D721Med (cell line): ENCODE measurements at regions not wholly inside any gene's neighbourhood (a gene's known extent, or its start where the extent isn't known, plus 50 kb on each side); places are given as distances from the start of the nearest gene placed in this dataset.
"Not testable (repeated sequence)": the region's sequence is repeated elsewhere in the genome, so short reads cannot be mapped to it uniquely, and the experiment has no call there.

Experiments
- DNase-seq: peaks from one replicate; pipeline ENCODE4 v3.0.0; 2011; ENCODE audit warnings: low spot score; ENCODE audit not compliant: insufficient read length
- FAIRE-seq: peaks from 2 replicates; lab custom pipeline; 2011; peaks lifted over from hg19 to GRCh38; lab: Jason Lieb, UNC
- TF ChIP-seq, protein P1 (sequence below): IDR thresholded peaks from 2 replicates; pipeline ENCODE4 v1.5.1; 2012; ENCODE audit warnings: mild to moderate bottlenecking, control low read depth; ENCODE audit not compliant: insufficient read depth; ENCODE audit errors: missing control alignments

GRCh38 chr2:152263911-152264310 lies 71.1 kb upstream of the FMNL2 start:
- DNase-seq (no peak), FAIRE-seq (no peak)
- TF ChIP-seq, protein P1, sequence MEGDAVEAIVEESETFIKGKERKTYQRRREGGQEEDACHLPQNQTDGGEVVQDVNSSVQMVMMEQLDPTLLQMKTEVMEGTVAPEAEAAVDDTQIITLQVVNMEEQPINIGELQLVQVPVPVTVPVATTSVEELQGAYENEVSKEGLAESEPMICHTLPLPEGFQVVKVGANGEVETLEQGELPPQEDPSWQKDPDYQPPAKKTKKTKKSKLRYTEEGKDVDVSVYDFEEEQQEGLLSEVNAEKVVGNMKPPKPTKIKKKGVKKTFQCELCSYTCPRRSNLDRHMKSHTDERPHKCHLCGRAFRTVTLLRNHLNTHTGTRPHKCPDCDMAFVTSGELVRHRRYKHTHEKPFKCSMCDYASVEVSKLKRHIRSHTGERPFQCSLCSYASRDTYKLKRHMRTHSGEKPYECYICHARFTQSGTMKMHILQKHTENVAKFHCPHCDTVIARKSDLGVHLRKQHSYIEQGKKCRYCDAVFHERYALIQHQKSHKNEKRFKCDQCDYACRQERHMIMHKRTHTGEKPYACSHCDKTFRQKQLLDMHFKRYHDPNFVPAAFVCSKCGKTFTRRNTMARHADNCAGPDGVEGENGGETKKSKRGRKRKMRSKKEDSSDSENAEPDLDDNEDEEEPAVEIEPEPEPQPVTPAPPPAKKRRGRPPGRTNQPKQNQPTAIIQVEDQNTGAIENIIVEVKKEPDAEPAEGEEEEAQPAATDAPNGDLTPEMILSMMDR, result no peak

GRCh38 chr2:152273732-152274260 lies 61.2 kb upstream of the FMNL2 start:
- not testable (repeated sequence) for DNase-seq, FAIRE-seq

GRCh38 chr2:152277896-152278295 lies 57.1 kb upstream of the FMNL2 start:
- not testable (repeated sequence) for DNase-seq, FAIRE-seq

DNA sequence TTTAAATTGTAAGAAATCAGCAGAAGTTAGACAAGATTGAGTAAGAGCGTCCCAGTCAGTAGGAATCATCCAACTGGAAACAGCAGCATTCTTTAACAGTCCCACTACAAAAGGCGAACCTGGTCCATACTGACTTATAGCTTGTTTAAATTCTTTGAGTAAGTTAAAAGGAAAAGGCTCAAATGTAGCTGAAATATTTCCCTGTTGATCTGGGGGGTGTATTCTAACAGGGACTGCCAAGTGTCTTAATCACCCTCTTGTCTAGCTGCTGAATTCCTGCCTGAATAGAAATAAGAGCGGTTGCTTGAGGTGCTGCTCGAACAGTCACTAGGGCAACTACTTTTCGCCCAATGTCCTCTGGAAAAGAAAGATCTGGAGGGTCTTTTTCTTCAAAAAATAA lies 56.4 kb upstream of the FMNL2 start:
- no peak for DNase-seq
- FAIRE-seq, result no peak
- TF ChIP-seq, protein P1, result no peak

DNA sequence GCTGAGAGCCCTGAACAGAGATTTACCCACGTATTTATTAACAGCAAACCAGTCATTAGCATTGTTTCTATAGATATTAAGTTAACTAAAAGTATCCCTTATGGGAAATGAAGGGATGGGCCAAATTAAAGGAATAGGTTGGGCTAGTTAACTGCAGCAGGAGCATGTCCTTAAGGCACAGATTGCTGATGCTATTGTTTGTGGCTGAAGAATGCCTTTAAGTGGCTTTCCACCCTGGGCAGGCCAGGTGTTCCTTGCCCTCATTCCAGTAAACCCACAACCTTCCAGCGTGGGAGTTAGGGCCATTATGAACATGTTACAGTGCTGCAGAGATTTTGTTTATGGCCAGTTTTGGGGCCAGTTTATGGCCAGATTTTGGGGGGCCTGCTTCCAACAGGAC lies 55.6 kb upstream of the FMNL2 start:
- not testable (repeated sequence) for FAIRE-seq, DNase-seq

- DNase-seq, result no peak
- no peak for FAIRE-seq
- TF ChIP-seq, protein P1, result no peak
Measured at GRCh38 chr2:152280780-152281179, 54.2 kb upstream of the FMNL2 start.

- TF ChIP-seq, protein P1, result no peak
- FAIRE-seq (no peak), DNase-seq (no peak)
Measured at GRCh38 chr2:152283392-152283791, 51.6 kb upstream of the FMNL2 start.

DNA sequence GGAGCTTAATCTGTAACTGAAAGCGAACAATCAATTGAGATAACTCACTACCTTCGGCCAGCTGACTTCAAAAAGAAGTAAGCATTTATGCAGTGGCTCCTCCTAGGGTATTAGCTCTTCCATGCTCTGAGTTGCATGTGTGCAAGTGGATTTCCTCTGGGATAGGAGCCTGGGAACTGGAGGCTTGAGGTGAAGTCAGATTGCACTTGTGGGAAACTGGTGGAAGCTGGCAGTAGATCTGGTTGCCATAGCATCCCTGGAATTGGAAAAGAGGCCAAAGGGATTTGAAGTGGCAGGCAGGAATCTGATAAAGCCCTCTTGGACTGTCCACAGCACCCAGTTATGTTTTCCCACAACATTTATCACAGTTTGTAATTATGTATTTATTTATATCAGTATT lies 50.6 kb upstream of the FMNL2 start:
- DNase-seq (no peak), FAIRE-seq (no peak)
- TF ChIP-seq, protein P1, result no peak
